Esophagus muscularis mucosa (tissue), 3 donors: ENCODE measurements at regions not wholly inside any gene's neighbourhood (a gene's known extent, or its start where the extent isn't known, plus 50 kb on each side); places are given as distances from the start of the nearest gene placed in this dataset.

Experiments
- POLR2A ChIP-seq: fragments of 450-650 bp; IDR thresholded peaks from one replicate; pipeline ENCODE4 v1.6.1; 2017; ENCODE audit warnings: antibody characterized with exemption, moderate library complexity, mild to moderate bottlenecking, low read depth
- TF ChIP-seq, protein P1 (sequence below), 3 experiments: fragments of 200-600 bp in 2 of 3; fragments of 450-650 bp in 1 of 3; sonication (generic) in 2 of 3; IDR thresholded peaks; one replicate each; pipeline ENCODE4 v1.5.1; 2017 to 2019; ENCODE audit warnings: antibody characterized with exemption in 3 of 3, mild to moderate bottlenecking in 2 of 3, moderate library complexity in 1 of 3

DNA sequence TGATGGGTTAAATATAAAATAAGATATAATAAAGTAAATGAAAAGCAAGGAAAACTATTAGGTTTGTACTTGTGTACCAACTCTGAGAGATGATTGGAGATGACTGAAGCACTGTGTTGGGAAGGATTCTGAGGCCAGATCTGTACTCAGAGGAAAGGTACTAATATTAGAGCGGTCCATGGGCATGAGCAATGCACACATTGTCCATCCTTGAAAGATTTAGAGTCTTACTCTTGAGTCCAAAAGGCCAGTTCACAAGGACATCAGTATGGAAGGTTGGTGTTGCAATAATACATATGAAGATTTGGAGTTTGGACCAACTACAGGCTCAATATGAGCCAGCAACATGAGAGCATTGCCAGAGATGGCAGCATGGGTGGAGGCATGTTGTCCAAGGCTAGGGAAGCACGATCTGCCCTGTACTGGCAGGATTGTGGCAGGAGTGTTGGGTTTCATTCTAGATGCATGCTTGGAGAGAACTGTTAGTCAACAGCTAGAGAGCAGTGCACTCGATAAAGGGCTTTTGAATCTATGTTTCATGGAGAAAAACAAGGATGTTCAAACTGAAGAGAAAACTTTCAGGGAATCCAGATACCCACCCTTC, 84.4 kb downstream of the TMEM215 start:
- TF ChIP-seq, protein P1, sequence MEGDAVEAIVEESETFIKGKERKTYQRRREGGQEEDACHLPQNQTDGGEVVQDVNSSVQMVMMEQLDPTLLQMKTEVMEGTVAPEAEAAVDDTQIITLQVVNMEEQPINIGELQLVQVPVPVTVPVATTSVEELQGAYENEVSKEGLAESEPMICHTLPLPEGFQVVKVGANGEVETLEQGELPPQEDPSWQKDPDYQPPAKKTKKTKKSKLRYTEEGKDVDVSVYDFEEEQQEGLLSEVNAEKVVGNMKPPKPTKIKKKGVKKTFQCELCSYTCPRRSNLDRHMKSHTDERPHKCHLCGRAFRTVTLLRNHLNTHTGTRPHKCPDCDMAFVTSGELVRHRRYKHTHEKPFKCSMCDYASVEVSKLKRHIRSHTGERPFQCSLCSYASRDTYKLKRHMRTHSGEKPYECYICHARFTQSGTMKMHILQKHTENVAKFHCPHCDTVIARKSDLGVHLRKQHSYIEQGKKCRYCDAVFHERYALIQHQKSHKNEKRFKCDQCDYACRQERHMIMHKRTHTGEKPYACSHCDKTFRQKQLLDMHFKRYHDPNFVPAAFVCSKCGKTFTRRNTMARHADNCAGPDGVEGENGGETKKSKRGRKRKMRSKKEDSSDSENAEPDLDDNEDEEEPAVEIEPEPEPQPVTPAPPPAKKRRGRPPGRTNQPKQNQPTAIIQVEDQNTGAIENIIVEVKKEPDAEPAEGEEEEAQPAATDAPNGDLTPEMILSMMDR (IDR thresholded peaks at IDR 0.05): no peak
- TF ChIP-seq POLR2A: no peak
